ENCODE measurements at regions not wholly inside any gene's neighbourhood (a gene's known extent, or its start where the extent isn't known, plus 50 kb on each side); places are given as distances from the start of the nearest gene placed in this dataset.

- Mint-ChIP-seq H3K27me3 (no peaks in the 10 kb centered on the region), H3K36me3 (ENCODE audit: low read depth) (no peaks in the 10 kb centered on the region), H3K27ac (no peak overlapping the region), H3K9me3 (no peaks in the 10 kb centered on the region), H3K4me1 (peaks cover 42% of the 10 kb centered on the region), H3K4me3 (no peak overlapping the region)
- ChIA-PET CTCF (no interaction called here), POLR2A (interaction anchor here (0.6 kb wide), 1 partner anchor 301 kb away, joined by 4 read pairs; no protein-coding TSS in a partner anchor)
- DNase-seq (no peak), ATAC-seq (ENCODE audit: low read depth) (no peak)
- intact Hi-C loops (cut with micrococcal nuclease), result loop anchor here (5.0 kb wide), 1 partner anchor 59 kb away; no protein-coding TSS in a partner anchor
- no peak for TF ChIP-seq CTCF (IDR thresholded peaks at IDR 0.05)
These were observed 154.2 kb downstream of the ESM1 start for GRCh38 chr5:54831233-54831632.

- Mint-ChIP-seq H3K27ac (no peak overlapping the region), H3K4me3 (no peak overlapping the region), H3K4me1 (peaks cover 42% of the 10 kb centered on the region), H3K36me3 (ENCODE audit: low read depth) (no peaks in the 10 kb centered on the region), H3K27me3 (no peaks in the 10 kb centered on the region), H3K9me3 (no peaks in the 10 kb centered on the region)
- no peak for ATAC-seq (ENCODE audit: low read depth)
- intact Hi-C loops (cut with micrococcal nuclease), result loop anchor here (5.0 kb wide), 1 partner anchor 58 kb away; no protein-coding TSS in a partner anchor
- no peak for TF ChIP-seq CTCF (IDR thresholded peaks at IDR 0.05)
- CTCF ChIA-PET, result no interaction called here
- POLR2A ChIA-PET, result interaction anchor here (1.2 kb wide), 1 partner anchor 301 kb away, joined by 3 read pairs; no protein-coding TSS in a partner anchor
- no peak for DNase-seq
These were observed 155.5 kb downstream of the ESM1 start for GRCh38 chr5:54829676-54830535.

GRCh38 chr5:54829102-54829501 is 156.3 kb downstream of the ESM1 start:
- CTCF ChIA-PET, result interaction anchor here (1.6 kb wide), 1 partner anchor 312 kb away, joined by 4 read pairs; the partner anchor contains the start of gene SNX18
- H3K27me3 Mint-ChIP-seq, result no peaks in the 10 kb centered on the region
- no peak overlapping the region for H3K27ac Mint-ChIP-seq
- H3K9me3 Mint-ChIP-seq, result no peaks in the 10 kb centered on the region
- H3K4me3 Mint-ChIP-seq, result no peak overlapping the region
- H3K4me1 Mint-ChIP-seq, result peaks cover 34% of the 10 kb centered on the region
- ATAC-seq (ENCODE audit: low read depth) (no peak), DNase-seq (no peak)
- H3K36me3 Mint-ChIP-seq (ENCODE audit: low read depth), result no peaks in the 10 kb centered on the region
- POLR2A ChIA-PET, result interaction anchor here (1.2 kb wide), 1 partner anchor 300 kb away, joined by 3 read pairs; no protein-coding TSS in a partner anchor
- TF ChIP-seq CTCF (IDR thresholded peaks at IDR 0.05), result no peak
- intact Hi-C loops (cut with micrococcal nuclease), result no loop called here

GRCh38 chr5:54828151-54828550 is 157.2 kb downstream of the ESM1 start:
- no peaks in the 10 kb centered on the region for H3K27me3 Mint-ChIP-seq
- CTCF ChIA-PET, result interaction anchor here (1.6 kb wide), 1 partner anchor 311 kb away, joined by 4 read pairs; the partner anchor contains the start of gene SNX18
- DNase-seq, result no peak
- intact Hi-C loops (cut with micrococcal nuclease), result no loop called here
- peaks cover 25% of the 10 kb centered on the region for H3K4me1 Mint-ChIP-seq
- ATAC-seq (ENCODE audit: low read depth), result no peak
- no peaks in the 10 kb centered on the region for H3K9me3 Mint-ChIP-seq
- H3K27ac Mint-ChIP-seq, result no peak overlapping the region
- no peak for TF ChIP-seq CTCF (IDR thresholded peaks at IDR 0.05)
- POLR2A ChIA-PET, result interaction anchor here (1.2 kb wide), 1 partner anchor 299 kb away, joined by 3 read pairs; no protein-coding TSS in a partner anchor
- H3K4me3 Mint-ChIP-seq, result no peak overlapping the region
- no peaks in the 10 kb centered on the region for H3K36me3 Mint-ChIP-seq (ENCODE audit: low read depth)

GRCh38 chr5:54825005-54825404 is 160.4 kb downstream of the ESM1 start:
- H3K27me3 Mint-ChIP-seq, result no peaks in the 10 kb centered on the region
- ChIA-PET CTCF (no interaction called here), POLR2A (no interaction called here)
- peaks cover 10% of the 10 kb centered on the region for H3K4me1 Mint-ChIP-seq
- no peaks in the 10 kb centered on the region for H3K36me3 Mint-ChIP-seq (ENCODE audit: low read depth)
- no peaks in the 10 kb centered on the region for H3K9me3 Mint-ChIP-seq
- no peak overlapping the region for H3K27ac Mint-ChIP-seq
- ATAC-seq (ENCODE audit: low read depth) (no peak), DNase-seq (no peak)
- no peak overlapping the region for H3K4me3 Mint-ChIP-seq
- intact Hi-C loops (cut with micrococcal nuclease), result no loop called here
- TF ChIP-seq CTCF (IDR thresholded peaks at IDR 0.05), result no peak

Data from activated B cell treated with CpG ODN at 0.5 μM for 24 hours (primary cell).